ENCODE measurements at regions not wholly inside any gene's neighbourhood (a gene's known extent, or its start where the extent isn't known, plus 50 kb on each side); places are given as distances from the start of the nearest gene placed in this dataset.

DNA sequence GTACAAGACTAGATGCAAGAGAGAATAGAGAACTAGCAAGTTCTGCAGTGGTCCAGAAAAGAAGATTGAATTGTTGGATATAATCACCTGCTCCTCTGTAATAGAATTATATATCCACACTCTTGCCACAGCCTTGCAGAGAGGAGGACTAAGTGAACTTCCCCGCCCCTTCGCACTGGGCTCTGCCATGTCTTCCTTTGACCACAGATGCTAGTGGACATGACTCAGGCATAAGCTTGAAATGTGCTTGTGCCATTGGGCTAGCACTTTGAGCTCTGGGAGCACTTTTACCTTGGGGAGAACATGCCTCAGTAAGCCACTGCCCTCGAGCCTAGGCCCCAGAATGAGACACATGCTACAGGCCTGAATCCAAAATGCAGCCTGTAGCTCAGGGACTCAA, 113.5 kb upstream of the RASA1 start:
- Mint-ChIP-seq H3K27ac (no peak overlapping the region), H3K4me1 (peaks cover 3% of the 10 kb centered on the region), H3K4me3 (no peak overlapping the region), H3K27me3 (no peaks in the 10 kb centered on the region), H3K9me3 (ENCODE audit: insufficient read depth) (no peaks in the 10 kb centered on the region)
- Histone ChIP-seq H3K27ac (ENCODE audit: low read length in 2 of 2) (no peak overlapping the region), H3K36me3 (replicated peaks in 1 of 2; ENCODE audit: control extremely low read depth in 1 of 2, control insufficient read depth in 1 of 2, extremely low read depth in 1 of 2, insufficient read depth in 2 of 2, low read length in 1 of 2) (no peaks in the 10 kb centered on the region), H3K9me3 (ENCODE audit: control extremely low read depth in 1 of 3, control insufficient read depth in 2 of 3, insufficient read depth in 1 of 3, low read length in 2 of 3) (peaks cover 0 to 7% (median 0%) of the 10 kb centered on the region in 3 donors), H3K4me1 (ENCODE audit: control insufficient read depth in 2 of 2, insufficient read depth in 2 of 2, low read length in 2 of 2) (no peaks in the 10 kb centered on the region), H4K20me1 (ENCODE audit: control insufficient read depth, insufficient read depth, low read length, poor library complexity, severe bottlenecking) (no peaks in the 10 kb centered on the region), H3K4me2 (replicated peaks; ENCODE audit: low read depth, low read length, poor library complexity, severe bottlenecking) (no peak overlapping the region), H3K27me3 (replicated peaks in 1 of 4; ENCODE audit: control extremely low read depth in 1 of 4, control insufficient read depth in 3 of 4, insufficient read depth in 4 of 4, low read length in 3 of 4) (no peaks in the 10 kb centered on the region), H3K9ac (ENCODE audit: low read length) (no peak overlapping the region), H3K79me2 (ENCODE audit: control insufficient read depth, insufficient read depth, low read length) (no peaks in the 10 kb centered on the region), H3K4me3 (ENCODE audit: control extremely low read depth in 1 of 5, extremely low read depth in 1 of 5, insufficient read depth in 1 of 5, low read depth in 2 of 5, low read length in 4 of 5) (no peak overlapping the region), H2AFZ (ENCODE audit: insufficient read depth, low read depth, low read length, poor library complexity, severe bottlenecking) (no peak overlapping the region)
- intact Hi-C loops (cut with micrococcal nuclease): no loop called here
- DNase-seq (no peak), ATAC-seq (ENCODE audit: low read depth) (no peak)
- ChIA-PET POLR2A (no interaction called here), CTCF (no interaction called here)
- 97% methylated on average over 2 of the region's 3 CpGs for WGBS (ENCODE audit: insufficient coverage)
- TF ChIP-seq, protein P1, sequence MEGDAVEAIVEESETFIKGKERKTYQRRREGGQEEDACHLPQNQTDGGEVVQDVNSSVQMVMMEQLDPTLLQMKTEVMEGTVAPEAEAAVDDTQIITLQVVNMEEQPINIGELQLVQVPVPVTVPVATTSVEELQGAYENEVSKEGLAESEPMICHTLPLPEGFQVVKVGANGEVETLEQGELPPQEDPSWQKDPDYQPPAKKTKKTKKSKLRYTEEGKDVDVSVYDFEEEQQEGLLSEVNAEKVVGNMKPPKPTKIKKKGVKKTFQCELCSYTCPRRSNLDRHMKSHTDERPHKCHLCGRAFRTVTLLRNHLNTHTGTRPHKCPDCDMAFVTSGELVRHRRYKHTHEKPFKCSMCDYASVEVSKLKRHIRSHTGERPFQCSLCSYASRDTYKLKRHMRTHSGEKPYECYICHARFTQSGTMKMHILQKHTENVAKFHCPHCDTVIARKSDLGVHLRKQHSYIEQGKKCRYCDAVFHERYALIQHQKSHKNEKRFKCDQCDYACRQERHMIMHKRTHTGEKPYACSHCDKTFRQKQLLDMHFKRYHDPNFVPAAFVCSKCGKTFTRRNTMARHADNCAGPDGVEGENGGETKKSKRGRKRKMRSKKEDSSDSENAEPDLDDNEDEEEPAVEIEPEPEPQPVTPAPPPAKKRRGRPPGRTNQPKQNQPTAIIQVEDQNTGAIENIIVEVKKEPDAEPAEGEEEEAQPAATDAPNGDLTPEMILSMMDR (IDR thresholded peaks at IDR 0.05): no peak
- no peak for TF ChIP-seq EZH2 (IDR thresholded peaks at IDR 0.05; ENCODE audit: borderline replicate concordance, insufficient read depth, low read depth, low read length, poor library complexity, severe bottlenecking)

DNA sequence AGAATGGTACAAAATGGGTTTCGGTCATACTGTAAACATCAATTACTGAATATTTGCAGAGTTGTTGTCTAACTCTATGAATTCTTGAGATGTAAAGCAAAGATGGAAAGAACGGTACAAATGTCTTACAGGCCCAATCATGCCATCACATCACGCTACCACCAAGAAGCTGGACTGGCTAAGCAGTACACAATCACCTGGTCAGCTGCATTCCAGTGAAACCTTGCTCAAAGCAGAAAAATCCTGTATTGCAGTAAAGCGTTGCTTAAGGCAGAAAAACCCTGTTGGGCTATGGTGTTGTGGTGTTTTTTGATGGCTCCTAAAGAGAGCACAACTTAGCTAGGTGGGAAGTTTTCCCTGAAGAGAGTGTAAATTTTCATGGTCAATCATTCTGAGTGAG, 112.6 kb upstream of the RASA1 start:
- WGBS (ENCODE audit: insufficient coverage): 100% methylated on average over 4 of the region's 4 CpGs
- no peak overlapping the region for H3K4me3 Mint-ChIP-seq
- Histone ChIP-seq H3K27ac (ENCODE audit: low read length in 2 of 2) (no peak overlapping the region), H3K9me3 (ENCODE audit: control extremely low read depth in 1 of 3, control insufficient read depth in 2 of 3, insufficient read depth in 1 of 3, low read length in 2 of 3) (no peaks in the 10 kb centered on the region), H3K4me2 (replicated peaks; ENCODE audit: low read depth, low read length, poor library complexity, severe bottlenecking) (no peak overlapping the region), H4K20me1 (ENCODE audit: control insufficient read depth, insufficient read depth, low read length, poor library complexity, severe bottlenecking) (no peaks in the 10 kb centered on the region), H3K4me3 (ENCODE audit: control extremely low read depth in 1 of 5, extremely low read depth in 1 of 5, insufficient read depth in 1 of 5, low read depth in 2 of 5, low read length in 4 of 5) (no peak overlapping the region), H3K79me2 (ENCODE audit: control insufficient read depth, insufficient read depth, low read length) (no peaks in the 10 kb centered on the region), H3K27me3 (replicated peaks in 1 of 4; ENCODE audit: control extremely low read depth in 1 of 4, control insufficient read depth in 3 of 4, insufficient read depth in 4 of 4, low read length in 3 of 4) (no peaks in the 10 kb centered on the region), H3K4me1 (ENCODE audit: control insufficient read depth in 2 of 2, insufficient read depth in 2 of 2, low read length in 2 of 2) (no peaks in the 10 kb centered on the region), H3K9ac (ENCODE audit: low read length) (no peak overlapping the region), H3K36me3 (replicated peaks in 1 of 2; ENCODE audit: control extremely low read depth in 1 of 2, control insufficient read depth in 1 of 2, extremely low read depth in 1 of 2, insufficient read depth in 2 of 2, low read length in 1 of 2) (no peaks in the 10 kb centered on the region), H2AFZ (ENCODE audit: insufficient read depth, low read depth, low read length, poor library complexity, severe bottlenecking) (no peak overlapping the region)
- ChIA-PET POLR2A (no interaction called here), CTCF (interaction anchor here (0.5 kb wide), 1 partner anchor 84 kb away, joined by 3 read pairs; no protein-coding TSS in a partner anchor)
- ATAC-seq (ENCODE audit: low read depth) (no peak), DNase-seq (no peak)
- no peaks in the 10 kb centered on the region for H3K27me3 Mint-ChIP-seq
- peaks cover 3% of the 10 kb centered on the region for H3K4me1 Mint-ChIP-seq
- no peak overlapping the region for H3K27ac Mint-ChIP-seq
- H3K9me3 Mint-ChIP-seq (ENCODE audit: insufficient read depth): no peaks in the 10 kb centered on the region
- intact Hi-C loops (cut with micrococcal nuclease): no loop called here
- TF ChIP-seq, protein P1 (IDR thresholded peaks at IDR 0.05): no peak
- TF ChIP-seq EZH2 (IDR thresholded peaks at IDR 0.05; ENCODE audit: borderline replicate concordance, insufficient read depth, low read depth, low read length, poor library complexity, severe bottlenecking): no peak

Data from B cell (primary cell).